HCT116 (cell line): ENCODE measurements at regions not wholly inside any gene's neighbourhood (a gene's known extent, or its start where the extent isn't known, plus 50 kb on each side); places are given as distances from the start of the nearest gene placed in this dataset.

Source experiments
- ATAC-seq: fragments of 200-7000 bp; cut with Tn5 transposase; 2 replicates; pipeline ENCODE4 v1.9.1; 2020; ENCODE audit warnings: mild to moderate bottlenecking, moderate library complexity
- BruUV-seq: library from RNA; stranded (reverse); fragments of 400-500 nt; replicated peaks from 2 replicates; lab custom pipeline; 2021; lab: Mats Ljungman, UMichigan
- CTCF ChIA-PET: fragments of 300-600 bp; sonication (Branson Sonifier 250); formaldehyde crosslinking; loops from one replicate; lab custom pipeline; 2021; ENCODE audit warnings: antibody characterized with exemption; lab: Charles Lee
- POLR2A ChIA-PET: fragments of 300-600, 350-600 bp; sonication (Branson Sonifier 250); formaldehyde crosslinking; loops from one replicate; lab custom pipeline; 2021; ENCODE audit warnings: antibody characterized with exemption; lab: Charles Lee
- RAD21 ChIA-PET, 2 experiments: fragments of 300-600 bp; sonication (Branson Sonifier 250); formaldehyde crosslinking; loops; one replicate each; lab custom pipeline; 2023; ENCODE audit warnings: low total read pairs in 2 of 2; ENCODE audit not compliant: uncharacterized antibody in 2 of 2, unreplicated experiment in 2 of 2, low non-redundant PET in 1 of 2; lab: Charles Lee
- DNase-seq: peaks from one replicate; pipeline ENCODE4 v3.0.0-alpha.2; 2010; ENCODE audit warnings: low read depth, low spot score
- H2AFZ ChIP-seq: fragments of 200-600 bp; shearing (Covaris generic), sonication (generic); 2 replicates; pipeline ENCODE4 v1.6.1; 2017; ENCODE audit warnings: low read depth, mixed run types, mixed read lengths, antibody characterized with exemption, low read length; ENCODE audit not compliant: poor library complexity, severe bottlenecking
- H3K27ac ChIP-seq: 2 replicates; pipeline ENCODE4 v1.5.1; 2012; ENCODE audit warnings: low read depth, low read length
- H3K27me3 ChIP-seq: fragments of 200-600 bp; sonication (generic); 2 replicates; pipeline ENCODE4 v1.6.1; 2016; ENCODE audit warnings: mixed run types, low read length, mixed read lengths; ENCODE audit not compliant: insufficient read depth
- H3K36me3 ChIP-seq, 2 experiments: fragments of 200-500 bp in 1 of 2; fragments of 200-600 bp in 1 of 2; sonication (Bioruptor generic) in 1 of 2; sonication (generic) in 1 of 2; 2 replicates each; pipeline versions ENCODE4 v1.5.1 to v1.6.1; 2014 to 2016; ENCODE audit warnings: low read length in 2 of 2, inconsistent platforms in 1 of 2, mixed read lengths in 1 of 2, mixed run types in 1 of 2; ENCODE audit not compliant: insufficient read depth in 2 of 2, control insufficient read depth in 1 of 2
- H3K4me1 ChIP-seq, 2 experiments: fragments of 200-600 bp in 1 of 2; sonication (generic) in 1 of 2; 2 replicates each; pipeline versions ENCODE4 v1.5.1 to v1.6.1; 2012 to 2017; ENCODE audit warnings: low read length in 2 of 2, inconsistent platforms in 1 of 2, mild to moderate bottlenecking in 1 of 2, mixed read lengths in 1 of 2, mixed run types in 1 of 2, moderate library complexity in 1 of 2; ENCODE audit not compliant: insufficient read depth in 2 of 2, control insufficient read depth in 1 of 2
- H3K4me2 ChIP-seq: fragments of 200-600 bp; sonication (generic); 2 replicates; pipeline ENCODE4 v1.6.1; 2017; ENCODE audit warnings: mixed run types, low read length, mixed read lengths
- H3K4me3 ChIP-seq, 2 experiments: fragments of 200-600 bp in 1 of 2; sonication (generic) in 1 of 2; replicated peaks in 1 of 2; 2 replicates each; pipeline ENCODE4 v1.5.1; 2011 to 2016; ENCODE audit warnings: low read length in 2 of 2, control low read depth in 1 of 2, low read depth in 1 of 2, mild to moderate bottlenecking in 1 of 2, mixed read lengths in 1 of 2, mixed run types in 1 of 2
- H3K79me2 ChIP-seq: fragments of 200-600 bp; sonication (generic); 2 replicates; pipeline ENCODE4 v1.6.1; 2017; ENCODE audit warnings: mild to moderate bottlenecking, mixed run types, low read length, moderate library complexity, mixed read lengths; ENCODE audit not compliant: insufficient read depth
- H3K9ac ChIP-seq: fragments of 200-600 bp; sonication (generic); 2 replicates; pipeline ENCODE4 v1.6.1; 2016; ENCODE audit warnings: low read length, mixed read lengths
- H3K9me2 ChIP-seq: fragments of 200-600 bp; sonication (generic), shearing (Covaris generic); 2 replicates; pipeline ENCODE4 v1.6.1; 2017; ENCODE audit warnings: mixed run types, mild to moderate bottlenecking, moderate library complexity; ENCODE audit not compliant: insufficient read depth
- H3K9me3 ChIP-seq, 2 experiments: fragments of 200-500 bp in 1 of 2; fragments of 200-600 bp in 1 of 2; sonication (Bioruptor generic) in 1 of 2; sonication (generic) in 1 of 2; 2 replicates each; pipeline ENCODE4 v1.6.1; 2014 to 2017; ENCODE audit warnings: low read length in 2 of 2, mixed read lengths in 2 of 2, inconsistent platforms in 1 of 2, low read depth in 1 of 2, mild to moderate bottlenecking in 1 of 2, mixed run types in 1 of 2, moderate library complexity in 1 of 2; ENCODE audit not compliant: control insufficient read depth in 1 of 2, insufficient read depth in 1 of 2
- H4K20me1 ChIP-seq: fragments of 200-600 bp; sonication (generic), shearing (Covaris generic); 2 replicates; pipeline ENCODE4 v1.6.1; 2017; ENCODE audit warnings: mixed run types, mild to moderate bottlenecking, moderate library complexity; ENCODE audit not compliant: insufficient read depth
- CBX3 ChIP-seq: IDR thresholded peaks from 2 replicates; pipeline ENCODE4 v1.6.1; 2012; ENCODE audit warnings: low read depth
- CTCF ChIP-seq, 3 experiments: fragments of 200-600 bp in 1 of 3; sonication (generic) in 1 of 3; IDR thresholded peaks in 2 of 3; conservative IDR thresholded peaks in 1 of 3; 2 replicates each; pipeline ENCODE4 v1.5.1; 2012 to 2017; ENCODE audit warnings: low read depth in 2 of 3, low read length in 2 of 3, antibody characterized with exemption in 1 of 3, borderline replicate concordance in 1 of 3, control low read depth in 1 of 3, mild to moderate bottlenecking in 1 of 3, mixed read lengths in 1 of 3, mixed run types in 1 of 3, moderate library complexity in 1 of 3; ENCODE audit not compliant: insufficient read depth in 1 of 3
- EGR1 ChIP-seq: IDR thresholded peaks from 2 replicates; pipeline ENCODE4 v1.6.1; 2012; ENCODE audit warnings: low read depth
- ELF1 ChIP-seq: IDR thresholded peaks from 2 replicates; pipeline ENCODE4 v1.6.1; 2012; ENCODE audit warnings: low read depth, borderline replicate concordance
- EZH2 ChIP-seq: fragments of 200-600 bp; sonication (generic); IDR thresholded peaks from 2 replicates; pipeline ENCODE4 v1.6.1; 2017; ENCODE audit warnings: antibody characterized with exemption, mixed run types
- FOSL1 ChIP-seq: IDR thresholded peaks from 2 replicates; pipeline ENCODE4 v1.6.1; 2012; ENCODE audit warnings: low read depth
- JUND ChIP-seq: IDR thresholded peaks from 2 replicates; pipeline ENCODE4 v1.6.1; 2012
- POLR2A ChIP-seq: IDR thresholded peaks from 2 replicates; pipeline ENCODE4 v1.7.0; 2011; ENCODE audit warnings: borderline replicate concordance; ENCODE audit not compliant: insufficient read depth, insufficient read length; ENCODE audit errors: extremely low read depth
- RAD21 ChIP-seq: IDR thresholded peaks from 2 replicates; pipeline ENCODE4 v1.6.1; 2012; ENCODE audit warnings: low read depth, mild to moderate bottlenecking
- SP1 ChIP-seq: IDR thresholded peaks from 2 replicates; pipeline ENCODE4 v1.6.1; 2012; ENCODE audit warnings: low read depth
- SRF ChIP-seq: IDR thresholded peaks from 2 replicates; pipeline ENCODE4 v1.6.1; 2012; ENCODE audit warnings: low read depth
- TCF7L2 ChIP-seq: IDR thresholded peaks from 2 replicates; pipeline ENCODE4 v1.7.0; 2011; ENCODE audit warnings: borderline replicate concordance, inconsistent platforms; ENCODE audit not compliant: insufficient read depth, insufficient read length; ENCODE audit errors: extremely low read depth
- YY1 ChIP-seq: IDR thresholded peaks from 2 replicates; pipeline ENCODE4 v1.6.1; 2011; ENCODE audit warnings: low read length, low read depth, moderate library complexity, mild to moderate bottlenecking; ENCODE audit not compliant: insufficient replicate concordance; ENCODE audit errors: extremely low read depth
- ZFX ChIP-seq: fragments of 450-650 bp; IDR thresholded peaks from 2 replicates; pipeline ENCODE4 v1.6.1; 2017
- ZNF274 ChIP-seq: fragments of 200-500 bp; sonication (Bioruptor generic); IDR thresholded peaks from 2 replicates; pipeline ENCODE4 v1.6.1; 2014; ENCODE audit warnings: mild to moderate bottlenecking, low read depth, low read length, inconsistent platforms
- intact Hi-C: fragments of 100-400 bp; cut with micrococcal nuclease; formaldehyde crosslinking; loops from 2 replicates; pipeline ENCODE4 v1.10.0; 2022

DNA sequence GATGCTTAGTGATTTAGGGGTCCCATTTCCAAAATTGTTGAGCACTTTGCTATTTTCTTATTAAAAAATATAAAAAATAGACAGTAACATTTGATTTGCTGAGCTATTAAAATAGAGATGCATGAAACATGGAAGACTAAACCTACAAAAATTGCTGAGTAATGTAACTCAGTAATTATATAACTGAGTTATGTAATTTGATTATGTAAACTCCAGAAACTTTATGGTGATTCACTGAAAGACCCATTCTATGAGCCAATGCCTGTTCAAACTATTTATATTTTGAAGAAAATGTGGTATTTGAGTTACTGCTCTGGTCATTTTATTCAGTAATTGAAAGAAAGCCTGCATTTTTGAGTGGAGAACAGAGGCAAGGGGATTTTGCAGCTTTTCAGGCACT lies 1221.5 kb upstream of the ALCAM start:
- Histone ChIP-seq H2AFZ (peak overlapping the region; percentile 84), H3K79me2 (no peaks in the 10 kb centered on the region), H3K9me2 (no peaks in the 10 kb centered on the region), H4K20me1 (no peaks in the 10 kb centered on the region), H3K4me1 (no peaks in the 10 kb centered on the region), H3K27ac (no peak overlapping the region), H3K27me3 (no peaks in the 10 kb centered on the region), H3K36me3 (no peaks in the 10 kb centered on the region), H3K9me3 (no peaks in the 10 kb centered on the region), H3K4me3 (no peak overlapping the region), H3K4me2 (no peak overlapping the region), H3K9ac (no peak overlapping the region)
- POLR2A ChIA-PET: no interaction called here
- TF ChIP-seq YY1 (no peak), FOSL1 (no peak), TCF7L2 (no peak), EZH2 (no peak), JUND (no peak), ZFX (no peak), EGR1 (no peak), RAD21 (no peak)
- BruUV-seq: no TSS peak
- ATAC-seq: no peak
- RAD21 ChIA-PET: no interaction called here
- intact Hi-C loops: no loop called here
- DNase-seq: no peak
- CTCF ChIA-PET: interaction anchor here (1.0 kb wide), 1 partner anchor 43 kb away, joined by 4 read pairs; no protein-coding TSS in a partner anchor

DNA sequence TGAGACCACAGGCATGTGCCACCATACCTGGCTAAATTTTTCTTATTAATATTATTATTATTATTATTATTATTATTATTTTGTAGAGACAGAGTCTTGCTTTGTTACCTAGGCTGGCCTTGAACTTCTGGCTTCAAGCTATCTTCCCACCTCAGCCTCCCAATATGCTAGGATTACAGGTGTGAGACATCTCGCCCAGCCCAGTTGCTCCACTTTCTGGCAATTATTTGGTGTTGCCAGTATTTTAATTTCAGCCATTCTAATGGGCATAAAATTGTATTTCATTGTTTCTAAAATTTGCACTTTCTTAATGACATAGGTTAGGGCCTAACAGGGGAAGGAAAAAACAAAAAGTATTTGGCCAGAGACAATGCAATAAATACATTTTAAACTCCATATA lies 1217.6 kb upstream of the ALCAM start:
- Histone ChIP-seq H3K9me3 (no peaks in the 10 kb centered on the region), H4K20me1 (no peaks in the 10 kb centered on the region), H3K36me3 (no peaks in the 10 kb centered on the region), H3K79me2 (no peaks in the 10 kb centered on the region), H3K27me3 (no peaks in the 10 kb centered on the region), H2AFZ (no peak overlapping the region), H3K4me1 (no peaks in the 10 kb centered on the region), H3K9me2 (no peaks in the 10 kb centered on the region), H3K4me3 (no peak overlapping the region), H3K9ac (no peak overlapping the region), H3K4me2 (no peak overlapping the region), H3K27ac (no peak overlapping the region)
- TF ChIP-seq CTCF (IDR thresholded peaks at IDR 0.05 in 2 of 3, conservative IDR thresholded peaks at IDR 0.05 in 1 of 3; ENCODE audit: borderline replicate concordance in 1 of 3, insufficient read depth in 1 of 3, low read depth in 2 of 3, low read length in 2 of 3) (no peak), ELF1 (no peak), ZNF274 (no peak), CBX3 (no peak), POLR2A (no peak), JUND (no peak), SRF (no peak), SP1 (no peak), EGR1 (no peak)
- CTCF ChIA-PET: no interaction called here
- RAD21 ChIA-PET: interaction anchor here in 1 of 2 experiments (0.6 kb wide), 1 partner anchor 186 kb away, joined by 3 read pairs; no protein-coding TSS in a partner anchor
- intact Hi-C loops: no loop called here
- POLR2A ChIA-PET: no interaction called here
- ATAC-seq (no peak), DNase-seq (no peak)
- no TSS peak for BruUV-seq
